Kidney tubule cell (primary cell): ENCODE measurements at regions not wholly inside any gene's neighbourhood (a gene's known extent, or its start where the extent isn't known, plus 50 kb on each side); places are given as distances from the start of the nearest gene placed in this dataset.
"Not testable (repeated sequence)": the region's sequence is repeated elsewhere in the genome, so short reads cannot be mapped to it uniquely, and the experiment has no call there.

Experiments used
- DNase-seq: peaks from one replicate; pipeline ENCODE4 v3.0.0-alpha.2; 2018; ENCODE audit warnings: low spot score

GRCh38 chr9:94387338-94388010 lies 59.0 kb upstream of the NUTM2F start:
- DNase-seq, result not testable (repeated sequence)

DNA sequence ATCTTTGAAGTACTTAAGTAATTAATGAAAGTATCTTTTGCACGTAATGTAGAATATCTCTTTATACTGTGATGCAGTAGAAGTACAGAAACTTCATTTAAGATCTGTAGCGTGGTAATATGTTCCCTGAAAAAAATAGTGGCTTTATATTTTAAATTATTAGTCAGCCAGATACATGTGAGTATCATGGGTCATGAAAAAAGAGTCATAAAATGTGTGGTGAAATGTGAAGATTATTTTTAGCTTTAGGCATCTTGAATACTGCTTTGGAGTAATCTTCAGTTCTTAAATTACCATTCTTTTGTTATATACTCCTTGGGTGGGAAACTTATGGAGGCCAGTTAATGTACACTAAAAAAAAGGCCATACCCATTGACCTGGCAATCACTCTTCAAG lies 59.6 kb upstream of the NUTM2F start:
- DNase-seq, result not testable (repeated sequence)

DNA sequence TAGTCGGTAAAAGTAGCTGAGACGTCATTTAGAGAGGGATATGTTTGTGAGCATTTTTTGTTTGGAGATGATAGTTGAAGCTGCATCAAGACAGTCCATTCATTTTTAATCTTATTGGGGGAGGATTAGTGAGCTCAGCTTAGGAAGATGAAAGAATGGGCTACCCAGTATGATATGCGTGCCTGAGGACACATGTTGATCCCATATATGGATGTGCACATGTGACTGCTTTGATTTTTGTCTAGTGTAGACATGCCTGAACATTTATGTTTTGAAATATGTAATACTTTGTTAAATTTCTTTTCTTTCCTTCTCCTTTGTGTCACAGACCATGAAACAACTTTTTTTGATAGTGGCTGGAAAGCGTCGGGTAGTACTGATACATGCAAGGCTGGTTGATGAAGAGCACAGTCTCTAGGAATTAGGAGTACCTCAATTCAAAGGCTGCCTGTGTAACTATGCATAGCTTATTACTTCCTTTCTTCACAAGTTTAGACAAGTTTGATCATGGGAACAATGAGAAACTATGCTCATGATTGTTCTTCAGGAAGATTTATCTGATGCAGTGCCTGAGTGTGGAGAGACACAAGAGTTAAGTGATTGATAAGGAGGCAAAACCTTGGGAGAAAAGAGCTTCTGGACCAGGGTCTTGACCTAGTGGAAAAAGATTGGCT lies 62.1 kb upstream of the NUTM2F start:
- DNase-seq, result not testable (repeated sequence)

GRCh38 chr9:94392971-94393624 lies 64.7 kb upstream of the NUTM2F start:
- not testable (repeated sequence) for DNase-seq

DNA sequence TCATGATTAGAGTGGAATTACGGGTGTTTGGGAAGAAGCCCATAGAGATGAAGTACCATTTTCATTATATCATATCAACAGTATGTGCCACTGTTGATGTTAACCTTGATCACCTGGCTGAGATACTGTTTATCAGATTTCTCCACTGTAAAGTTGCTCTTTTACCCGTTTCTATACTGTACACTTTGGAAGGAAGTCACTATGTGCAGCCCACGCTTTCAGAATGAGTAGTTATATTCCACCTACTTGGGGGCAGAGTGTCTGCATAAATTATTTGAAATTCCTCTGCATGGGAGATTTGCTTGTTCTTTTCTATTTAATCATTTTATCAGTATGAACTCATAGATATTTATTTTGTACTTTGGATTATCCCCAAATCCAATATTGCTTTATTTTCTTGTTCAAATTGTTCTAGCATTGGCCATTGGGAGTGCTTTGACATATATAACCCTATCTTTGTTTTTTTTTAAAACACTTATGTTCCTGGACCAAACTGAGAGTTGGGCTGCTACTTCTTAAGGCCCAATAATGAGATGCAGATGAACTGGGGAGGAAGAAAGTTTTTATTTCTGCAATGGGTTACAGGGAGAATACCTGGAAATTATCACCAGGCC lies 69.4 kb upstream of the NUTM2F start:
- not testable (repeated sequence) for DNase-seq

DNA sequence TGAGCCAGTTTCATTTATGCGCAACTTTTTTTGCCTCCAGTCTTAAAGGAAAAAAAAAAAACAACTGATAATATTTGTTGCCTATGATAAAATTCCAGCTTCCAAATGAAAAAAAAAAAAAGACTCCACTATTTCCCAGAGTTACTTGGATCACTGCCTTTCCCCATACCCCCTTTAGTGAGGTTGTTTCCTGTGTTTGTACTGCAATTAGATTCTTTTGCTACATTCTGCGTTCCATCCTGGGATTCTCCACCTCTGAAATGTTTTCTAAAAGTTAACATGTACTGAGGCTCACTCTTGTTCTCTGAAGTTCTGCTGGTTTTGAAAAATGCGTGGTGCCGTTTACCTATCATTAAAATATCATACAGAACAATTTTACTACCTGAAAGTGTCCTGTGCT lies 72.0 kb upstream of the NUTM2F start:
- not testable (repeated sequence) for DNase-seq

GRCh38 chr9:94402795-94403194 lies 74.4 kb upstream of the NUTM2F start:
- DNase-seq, result not testable (repeated sequence)

DNA sequence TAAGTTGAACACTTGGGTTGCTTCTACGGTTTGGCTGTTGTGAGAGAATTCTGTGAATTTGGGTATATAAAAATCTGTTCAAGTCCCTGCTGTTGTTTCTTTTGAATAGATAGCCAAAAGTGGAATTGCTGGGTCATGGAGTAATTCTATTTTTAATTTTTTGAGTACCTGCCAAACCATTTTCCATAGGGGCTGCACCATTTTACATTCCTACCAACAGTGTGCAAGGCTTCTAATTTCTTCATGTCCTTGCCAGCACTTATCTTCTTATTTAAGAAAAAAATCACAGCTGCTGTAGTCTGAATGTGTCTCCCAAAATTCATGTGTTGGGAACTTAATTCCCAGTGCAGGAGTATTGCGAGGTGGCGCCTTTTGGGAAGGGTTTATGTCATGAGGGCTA lies 75.1 kb upstream of the NUTM2F start:
- not testable (repeated sequence) for DNase-seq

DNA sequence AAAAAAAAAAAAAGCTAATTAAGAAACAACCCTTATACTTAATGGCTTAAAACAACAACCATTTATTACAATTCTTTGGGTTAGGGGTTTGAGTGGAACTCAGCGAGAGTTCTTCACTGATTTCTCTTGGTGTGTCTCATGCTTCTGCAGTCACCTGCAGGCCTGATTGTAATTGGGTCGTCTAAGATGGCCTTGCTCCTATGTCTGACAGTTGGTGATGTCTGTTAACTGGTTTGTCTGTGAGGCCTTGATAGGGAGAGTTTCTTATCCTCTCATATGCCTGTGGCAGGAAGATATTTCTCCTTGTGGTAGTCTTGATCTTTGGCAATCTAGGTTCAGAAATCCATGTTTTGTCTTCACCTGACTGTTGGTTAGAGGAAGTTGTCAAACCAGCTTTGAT lies 85.2 kb upstream of the NUTM2F start:
- not testable (repeated sequence) for DNase-seq

DNA sequence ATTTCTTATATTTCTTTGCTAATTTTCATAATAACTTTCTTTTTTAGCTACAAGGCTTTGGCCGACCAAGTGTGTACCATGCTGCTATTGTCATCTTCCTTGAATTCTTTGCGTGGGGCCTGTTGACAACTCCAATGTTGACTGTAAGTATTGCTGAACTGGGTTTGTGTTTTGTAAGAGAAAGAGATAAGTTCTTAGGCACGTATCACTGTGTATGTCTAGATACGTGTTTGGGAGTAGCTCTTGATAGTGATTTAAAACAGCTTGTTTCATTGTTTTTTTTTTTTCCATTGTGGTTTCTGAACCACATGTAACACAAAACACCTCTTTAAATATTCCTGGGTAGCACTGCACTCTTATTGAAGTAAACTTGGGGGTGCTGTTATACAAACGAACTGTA lies 86.7 kb upstream of the NUTM2F start:
- not testable (repeated sequence) for DNase-seq

DNA sequence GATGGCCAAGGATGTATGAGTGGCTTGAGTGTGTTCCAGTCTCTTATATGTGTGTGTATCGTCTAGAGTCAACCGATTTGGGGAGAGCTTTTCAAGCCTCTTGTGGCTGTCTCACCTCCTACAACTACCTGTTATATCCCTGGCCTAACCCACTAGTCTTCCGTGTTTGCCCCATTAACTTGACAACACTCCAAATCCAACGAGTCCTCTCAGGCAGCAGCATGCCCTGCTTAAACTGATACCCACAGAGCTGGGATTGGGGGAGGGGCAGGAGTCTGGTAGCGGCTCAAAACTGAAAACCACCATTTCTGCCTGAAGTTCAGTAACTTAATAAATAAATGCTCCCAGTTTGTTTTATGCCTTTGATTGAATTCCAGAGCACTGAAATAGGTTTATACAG lies 91.7 kb upstream of the NUTM2F start:
- DNase-seq, result not testable (repeated sequence)

DNA sequence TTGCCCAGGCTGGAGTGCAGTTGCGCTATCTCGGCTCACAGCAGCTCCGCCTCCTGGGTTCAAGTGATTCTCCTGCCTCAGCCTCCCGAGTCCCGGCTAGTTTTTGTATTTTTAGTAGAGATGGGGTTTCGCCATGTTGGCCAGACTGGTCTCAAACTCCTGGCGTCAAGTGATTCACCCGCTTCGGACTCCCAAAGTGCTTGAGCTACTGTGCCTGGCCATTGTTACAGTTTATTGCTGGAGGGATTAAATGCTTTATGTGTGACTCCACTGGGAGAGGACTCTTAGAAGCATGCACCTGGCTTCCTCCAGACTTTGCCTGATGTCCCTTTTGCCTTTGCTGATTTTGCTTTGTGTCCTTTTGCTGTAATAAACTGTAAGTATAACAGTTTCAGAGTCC lies 93.5 kb upstream of the NUTM2F start:
- DNase-seq, result not testable (repeated sequence)

- DNase-seq, result not testable (repeated sequence)
Measured at GRCh38 chr9:94425312-94425711, 96.9 kb upstream of the NUTM2F start.

DNA sequence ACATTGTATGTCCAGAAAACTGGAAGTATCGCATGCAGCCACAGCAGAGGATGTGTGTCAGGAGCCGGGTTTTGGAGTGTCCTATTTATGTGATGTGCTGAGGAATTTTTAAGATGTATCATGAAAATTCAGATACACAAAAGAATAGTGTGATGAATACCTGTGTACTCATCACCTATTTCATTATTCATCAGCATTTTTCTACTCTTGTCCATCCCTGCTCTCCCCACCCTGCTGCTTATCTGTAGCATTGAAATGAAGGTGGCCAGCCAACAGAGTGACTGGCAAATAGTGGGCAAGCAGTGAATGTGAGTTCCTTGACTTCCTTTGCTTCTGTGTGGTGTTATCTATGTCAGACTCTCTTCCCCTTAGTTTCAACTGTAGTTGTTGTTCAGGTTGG lies 108.7 kb upstream of the NUTM2F start:
- not testable (repeated sequence) for DNase-seq

GRCh38 chr9:94438336-94438735 lies 109.9 kb upstream of the NUTM2F start:
- DNase-seq, result not testable (repeated sequence)

GRCh38 chr9:94441146-94441545 lies 112.7 kb upstream of the NUTM2F start:
- peak; percentile 40 for DNase-seq

DNA sequence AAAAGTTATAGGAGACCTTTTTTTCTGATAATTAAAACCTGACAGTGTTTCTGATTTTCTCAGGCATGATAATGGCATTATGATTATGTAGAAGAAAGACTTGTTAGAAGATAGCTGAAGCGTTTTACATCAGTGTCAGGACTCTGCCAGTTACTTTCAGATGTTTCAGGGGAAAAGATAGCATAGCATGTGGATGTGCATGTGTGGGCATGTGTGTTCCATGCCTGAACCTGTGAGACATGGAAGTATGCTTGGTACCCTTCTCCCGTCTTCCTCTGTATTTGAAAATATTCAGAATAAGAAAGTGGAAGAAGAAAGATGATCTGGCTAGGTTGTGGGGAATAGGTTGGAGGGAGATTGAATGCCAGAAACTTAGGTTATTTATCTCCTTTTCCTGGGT lies 113.1 kb upstream of the PCAT7 start:
- no peak for DNase-seq

DNA sequence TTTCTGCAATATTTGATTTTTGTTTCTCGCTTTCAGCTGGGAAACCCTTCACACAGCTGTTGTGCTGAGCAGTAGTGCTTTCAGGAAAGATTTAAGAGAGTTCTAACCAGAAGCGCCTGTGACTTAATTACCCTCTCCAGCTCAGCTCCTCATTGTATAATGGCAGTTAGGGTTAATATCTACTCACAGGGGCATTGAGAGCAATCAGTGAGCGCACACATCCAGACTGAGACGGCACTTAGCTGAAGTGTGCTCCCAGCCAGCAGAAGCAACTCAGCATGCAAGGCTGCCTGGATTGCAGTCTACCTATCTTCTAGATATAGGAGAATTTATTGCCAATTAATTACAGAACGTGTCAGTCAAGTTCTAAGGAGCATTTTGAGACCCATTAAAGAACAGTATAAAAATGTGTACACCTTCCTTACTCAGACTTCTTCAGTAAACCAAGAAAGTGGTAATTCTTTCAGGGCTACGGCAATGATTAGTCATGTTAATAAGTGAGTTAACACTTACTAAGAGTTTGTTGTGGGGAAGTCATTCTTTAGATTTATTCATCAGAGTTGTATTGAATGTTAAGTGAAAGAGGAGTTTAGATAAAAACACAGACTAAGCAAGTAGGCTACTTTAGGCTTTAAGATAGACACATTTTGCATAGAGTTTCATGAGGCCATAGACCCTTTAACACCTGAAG lies 111.7 kb upstream of the PCAT7 start:
- DNase-seq, result peak; percentile 73

GRCh38 chr9:94445863-94446262 lies 109.0 kb upstream of the PCAT7 start:
- peak; percentile 17 for DNase-seq

DNA sequence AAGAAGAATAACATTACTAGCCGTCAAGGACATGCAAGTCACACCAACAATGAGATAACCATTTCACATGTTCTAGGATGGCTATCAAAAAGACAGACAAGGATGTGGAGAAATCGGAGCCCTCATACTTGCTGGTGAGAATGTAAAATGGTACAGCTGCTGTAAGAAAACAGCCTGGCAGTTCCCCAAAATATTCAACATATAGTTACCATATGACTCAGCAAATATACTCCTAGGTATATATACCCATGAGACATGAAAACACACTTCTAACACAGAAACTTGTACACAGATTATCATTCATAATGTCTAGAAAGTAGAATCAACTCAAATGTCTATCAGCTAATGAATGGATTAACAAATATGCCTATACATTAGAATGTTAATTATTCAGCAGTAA lies 105.4 kb upstream of the PCAT7 start:
- DNase-seq, result no peak

DNA sequence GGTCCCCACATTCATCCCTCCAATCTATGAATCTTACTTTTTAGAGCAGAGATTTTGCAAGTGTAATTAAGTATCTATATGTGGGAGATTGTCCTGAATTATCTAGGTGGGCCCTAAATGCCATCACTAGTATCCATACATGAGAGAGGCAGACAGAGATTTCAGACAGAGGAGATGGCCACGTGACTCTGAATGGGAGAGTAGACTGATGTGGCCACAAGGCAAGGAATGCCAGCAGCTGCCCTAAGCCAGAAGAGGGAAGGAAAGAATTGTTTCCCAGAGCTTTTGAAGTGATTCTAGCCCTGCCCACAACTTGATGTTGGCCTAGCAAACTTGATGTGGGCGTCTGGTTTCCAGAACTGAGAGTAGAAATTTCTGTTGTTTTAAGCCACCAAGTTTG lies 90.1 kb upstream of the PCAT7 start:
- no peak for DNase-seq

GRCh38 chr9:94472063-94472462 lies 82.8 kb upstream of the PCAT7 start:
- DNase-seq, result not testable (repeated sequence)
